Lower lobe of right lung (tissue), 2 donors: ENCODE measurements at regions not wholly inside any gene's neighbourhood (a gene's known extent, or its start where the extent isn't known, plus 50 kb on each side); places are given as distances from the start of the nearest gene placed in this dataset.

ENCODE experiments used
- ATAC-seq, 2 donors: fragments of 200-7000 bp; cut with Tn5 transposase; one replicate each; pipeline ENCODE4 v1.9.1; 2020 to 2022; ENCODE audit warnings: mild to moderate bottlenecking in 2 of 2, moderate library complexity in 2 of 2
- DNase-seq: peaks from one replicate; pipeline ENCODE4 v3.0.0-alpha.2; 2020
- H3K27ac ChIP-seq: fragments of 200-600 bp; one replicate; pipeline ENCODE4 v1.8.0; 2022
- H3K27me3 ChIP-seq: fragments of 200-600 bp; one replicate; pipeline ENCODE4 v1.8.0; 2022; ENCODE audit warnings: low read depth
- H3K36me3 ChIP-seq: fragments of 200-600 bp; one replicate; pipeline ENCODE4 v1.8.0; 2022; ENCODE audit warnings: mild to moderate bottlenecking
- H3K4me1 ChIP-seq: fragments of 200-600 bp; one replicate; pipeline ENCODE4 v1.8.0; 2022
- H3K4me3 ChIP-seq: fragments of 200-600 bp; one replicate; pipeline ENCODE4 v1.8.0; 2022; ENCODE audit warnings: mild to moderate bottlenecking
- H3K9me3 ChIP-seq: fragments of 200-600 bp; one replicate; pipeline ENCODE4 v1.8.0; 2022
- CTCF ChIP-seq: fragments of 200-600 bp; IDR thresholded peaks from one replicate; pipeline ENCODE4 v1.8.0; 2022; ENCODE audit warnings: antibody characterized with exemption, mild to moderate bottlenecking
- intact Hi-C: fragments of 100-400 bp; cut with DNase I; formaldehyde crosslinking; loops from one replicate; pipeline ENCODE4 v1.11.0; 2022
- donor health status: DM: no; HTN: yes; CAD: no; lungs with severe emphysema.

- no peak for TF ChIP-seq CTCF
- Histone ChIP-seq H3K27me3 (no peaks in the 10 kb centered on the region), H3K27ac (no peak overlapping the region), H3K9me3 (no peaks in the 10 kb centered on the region), H3K36me3 (no peaks in the 10 kb centered on the region), H3K4me3 (no peak overlapping the region), H3K4me1 (no peaks in the 10 kb centered on the region)
- ATAC-seq (no peak), DNase-seq (no peak)
- intact Hi-C loops: no loop called here
Measured at GRCh38 chrX:124862301-124862700, 457.4 kb upstream of the TEX13C start.

- Histone ChIP-seq H3K27me3 (no peaks in the 10 kb centered on the region), H3K36me3 (no peaks in the 10 kb centered on the region), H3K4me3 (no peak overlapping the region), H3K27ac (no peak overlapping the region), H3K9me3 (no peaks in the 10 kb centered on the region), H3K4me1 (no peaks in the 10 kb centered on the region)
- DNase-seq: no peak
- no peak for ATAC-seq
- no peak for TF ChIP-seq CTCF
- intact Hi-C loops: no loop called here
Measured at GRCh38 chrX:124863303-124863702, 456.4 kb upstream of the TEX13C start.

GRCh38 chrX:124887572-124887971 is 432.1 kb upstream of the TEX13C start:
- no peak for DNase-seq

GRCh38 chrX:124895947-124896346 is 423.7 kb upstream of the TEX13C start:
- Histone ChIP-seq H3K36me3 (no peaks in the 10 kb centered on the region), H3K4me1 (no peaks in the 10 kb centered on the region), H3K4me3 (no peak overlapping the region), H3K27ac (no peak overlapping the region), H3K27me3 (no peaks in the 10 kb centered on the region), H3K9me3 (no peaks in the 10 kb centered on the region)
- intact Hi-C loops: no loop called here
- no peak for DNase-seq
- no peak for TF ChIP-seq CTCF
- no peak for ATAC-seq

More at GRCh38 chrX:124887572-124887971, 432.1 kb upstream of the TEX13C start:
- ATAC-seq: no peak
- no peaks in the 10 kb centered on the region for H3K27me3 ChIP-seq
- no peaks in the 10 kb centered on the region for H3K36me3 ChIP-seq
- intact Hi-C loops: no loop called here
- no peak for TF ChIP-seq CTCF
- H3K27ac ChIP-seq: no peak overlapping the region
- no peaks in the 10 kb centered on the region for H3K4me1 ChIP-seq
- no peaks in the 10 kb centered on the region for H3K9me3 ChIP-seq
- H3K4me3 ChIP-seq: no peak overlapping the region

- Histone ChIP-seq H3K36me3 (no peaks in the 10 kb centered on the region), H3K27me3 (no peaks in the 10 kb centered on the region), H3K27ac (no peak overlapping the region), H3K4me1 (no peaks in the 10 kb centered on the region), H3K4me3 (no peak overlapping the region), H3K9me3 (no peaks in the 10 kb centered on the region)
- TF ChIP-seq CTCF: no peak
- ATAC-seq (no peak), DNase-seq (no peak)
- intact Hi-C loops: no loop called here
Measured at GRCh38 chrX:124902953-124903352, 416.7 kb upstream of the TEX13C start.

- no peak for DNase-seq
- no peaks in the 10 kb centered on the region for H3K9me3 ChIP-seq
- no peak overlapping the region for H3K27ac ChIP-seq
- H3K4me1 ChIP-seq: no peaks in the 10 kb centered on the region
- H3K27me3 ChIP-seq: no peaks in the 10 kb centered on the region
- no peak overlapping the region for H3K4me3 ChIP-seq
- H3K36me3 ChIP-seq: no peaks in the 10 kb centered on the region
- no peak for TF ChIP-seq CTCF
- ATAC-seq: no peak
- intact Hi-C loops: no loop called here
Measured at GRCh38 chrX:124910611-124911010, 409.1 kb upstream of the TEX13C start.
